Effector memory CD8-positive, alpha-beta T cell (primary cell): ENCODE measurements at regions not wholly inside any gene's neighbourhood (a gene's known extent, or its start where the extent isn't known, plus 50 kb on each side); places are given as distances from the start of the nearest gene placed in this dataset.

Experiments used
- ATAC-seq: fragments of 150-1000 bp; cut with Tn5 transposase; replicated peaks from 2 replicates; pipeline ENCODE4 v1.10.0; 2021; ENCODE audit warnings: mild to moderate bottlenecking, moderate library complexity
- DNase-seq, 3 experiments: peaks; one replicate each; pipeline ENCODE4 v3.0.0; 2021
- H3K27ac Mint-ChIP-seq, 2 donors: one replicate each; pipeline ENCODE4 v1.8.0; 2022; ENCODE audit warnings: mild to moderate bottlenecking in 2 of 2, mixed read lengths in 2 of 2, moderate library complexity in 2 of 2
- H3K27me3 Mint-ChIP-seq, 2 donors: one replicate each; pipeline ENCODE4 v1.8.0; 2022; ENCODE audit warnings: mixed read lengths in 2 of 2
- H3K36me3 Mint-ChIP-seq: one replicate; pipeline ENCODE4 v1.8.0; 2022; ENCODE audit warnings: mild to moderate bottlenecking, moderate library complexity, mixed read lengths; ENCODE audit not compliant: insufficient read depth
- H3K4me1 Mint-ChIP-seq, 2 donors: one replicate each; pipeline ENCODE4 v1.8.0; 2022; ENCODE audit warnings: low read depth in 2 of 2, mixed read lengths in 2 of 2
- H3K4me3 Mint-ChIP-seq, 2 donors: one replicate each; pipeline ENCODE4 v1.8.0; 2022; ENCODE audit warnings: mild to moderate bottlenecking in 2 of 2, mixed read lengths in 2 of 2, moderate library complexity in 2 of 2
- H3K9me3 Mint-ChIP-seq, 2 donors: one replicate each; pipeline ENCODE4 v1.8.0; 2022; ENCODE audit warnings: mixed read lengths in 2 of 2

DNA sequence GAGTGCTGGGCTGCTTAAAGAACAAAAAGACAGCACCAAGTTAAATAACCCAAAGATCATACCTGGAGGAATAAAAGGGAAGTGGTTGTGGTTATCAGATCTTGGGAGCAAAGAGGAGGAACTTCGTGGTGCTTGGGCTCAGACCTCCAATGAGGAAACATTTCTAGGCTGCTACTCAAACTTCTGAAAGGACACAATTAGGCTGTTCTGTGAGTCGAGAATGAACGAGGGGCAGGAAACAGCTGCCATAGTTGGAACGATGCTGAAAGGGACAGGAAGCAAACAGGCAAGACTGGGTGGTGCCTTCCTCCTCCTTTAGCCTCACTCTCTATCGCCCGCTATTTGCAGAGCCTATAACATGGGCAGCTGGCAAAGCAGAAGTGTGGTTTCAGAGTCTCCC is 276.3 kb upstream of the ARRDC4 start:
- DNase-seq = no peak
- Mint-ChIP-seq H3K4me3 (no peak overlapping the region), H3K9me3 (peaks cover 8 to 20% of the 10 kb centered on the region in 2 donors), H3K27me3 (no peaks in the 10 kb centered on the region), H3K36me3 (no peaks in the 10 kb centered on the region), H3K27ac (no peak overlapping the region), H3K4me1 (no peaks in the 10 kb centered on the region)
- ATAC-seq = no peak

DNA sequence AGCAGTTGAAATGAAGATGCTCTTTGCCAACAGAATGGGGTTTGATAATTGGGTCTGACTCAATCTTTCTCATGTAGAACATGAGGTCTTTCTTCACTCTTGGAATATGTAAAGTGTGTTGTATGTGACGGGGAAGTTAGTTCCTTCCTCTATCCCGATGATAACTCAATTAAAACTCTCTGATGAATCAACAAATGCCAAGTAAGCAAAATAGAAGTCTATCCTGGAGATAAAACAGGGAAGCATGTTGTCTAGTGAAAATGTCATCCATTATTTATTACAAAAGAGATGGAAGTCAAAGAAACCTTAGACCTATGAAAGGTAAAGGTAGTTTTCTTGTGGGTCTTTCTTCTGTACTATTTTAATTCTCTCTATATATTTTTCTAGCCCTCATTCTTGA is 274.2 kb upstream of the ARRDC4 start:
- ATAC-seq (no peak), DNase-seq (no peak)
- H3K9me3 Mint-ChIP-seq = peaks cover 7% of the 10 kb centered on the region in 2 donors
- H3K36me3 Mint-ChIP-seq = no peaks in the 10 kb centered on the region
- H3K4me3 Mint-ChIP-seq = no peak overlapping the region
- no peak overlapping the region for H3K27ac Mint-ChIP-seq
- H3K4me1 Mint-ChIP-seq = no peaks in the 10 kb centered on the region
- H3K27me3 Mint-ChIP-seq = no peaks in the 10 kb centered on the region

DNA sequence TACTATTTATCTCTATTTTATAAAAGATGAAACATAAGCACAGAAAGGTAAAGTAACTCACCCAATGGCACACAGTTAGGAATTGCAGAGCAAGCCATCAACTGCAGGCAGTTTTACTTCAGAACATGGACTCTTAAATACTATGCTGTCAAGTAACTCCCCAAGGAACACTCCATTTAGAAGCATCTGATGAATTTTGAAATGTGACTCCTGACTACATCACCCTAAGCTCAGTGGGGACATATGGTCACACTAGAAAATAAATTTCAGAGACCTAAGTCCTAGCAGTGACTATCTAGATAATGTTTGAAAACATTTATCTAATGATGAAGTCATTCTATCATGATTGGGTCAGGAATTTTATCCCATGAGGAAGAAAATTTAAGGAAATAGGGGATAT is 272.8 kb upstream of the ARRDC4 start:
- ATAC-seq (no peak), DNase-seq (no peak)
- no peaks in the 10 kb centered on the region for H3K4me1 Mint-ChIP-seq
- H3K27me3 Mint-ChIP-seq = no peaks in the 10 kb centered on the region
- no peaks in the 10 kb centered on the region for H3K36me3 Mint-ChIP-seq
- no peak overlapping the region for H3K27ac Mint-ChIP-seq
- no peak overlapping the region for H3K4me3 Mint-ChIP-seq
- H3K9me3 Mint-ChIP-seq = peaks cover 7% of the 10 kb centered on the region in 2 donors

DNA sequence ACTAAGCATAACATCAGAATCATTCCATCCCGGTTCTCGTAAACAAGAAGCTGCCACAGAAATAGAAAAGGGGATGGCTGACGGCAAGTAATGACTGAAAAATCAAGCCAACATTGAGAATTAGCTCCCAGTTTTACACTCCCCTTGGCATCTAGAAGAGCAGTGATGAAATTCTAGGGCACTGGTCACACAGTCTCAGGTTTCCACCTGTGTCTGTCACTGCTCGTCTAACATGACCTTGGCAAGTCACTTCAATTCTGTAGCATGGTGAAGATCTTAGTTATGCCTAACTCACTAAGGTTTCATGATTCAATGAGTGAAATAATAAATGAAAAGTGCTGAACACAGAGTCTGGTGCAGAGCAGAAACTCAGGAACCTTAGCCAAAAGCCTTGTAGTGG is 272.3 kb upstream of the ARRDC4 start:
- ATAC-seq (no peak), DNase-seq (no peak)
- Mint-ChIP-seq H3K27ac (no peak overlapping the region), H3K36me3 (no peaks in the 10 kb centered on the region), H3K9me3 (peaks cover 7% of the 10 kb centered on the region in 2 donors), H3K4me3 (no peak overlapping the region), H3K27me3 (no peaks in the 10 kb centered on the region), H3K4me1 (no peaks in the 10 kb centered on the region)

DNA sequence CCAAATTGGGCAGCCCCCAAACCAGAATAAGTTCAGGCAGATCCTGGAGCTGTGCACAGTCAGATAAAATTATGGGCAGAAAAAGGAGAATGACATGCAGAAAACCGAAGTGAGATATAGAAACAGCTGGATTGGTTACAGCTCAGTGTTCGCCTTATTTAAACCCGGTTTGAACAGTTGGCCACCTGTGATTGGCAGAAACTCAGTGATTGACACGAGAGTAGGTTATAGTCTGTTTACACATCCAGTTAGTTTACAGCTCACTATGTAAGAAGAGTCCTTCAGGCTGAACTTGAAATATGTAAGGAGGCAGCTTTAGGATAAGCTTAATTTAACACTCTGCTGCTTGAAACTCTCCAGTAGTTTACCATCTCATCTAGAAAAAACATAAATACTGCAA is 271.6 kb upstream of the ARRDC4 start:
- Mint-ChIP-seq H3K4me1 (no peaks in the 10 kb centered on the region), H3K9me3 (peaks cover 7% of the 10 kb centered on the region in 2 donors), H3K27me3 (no peaks in the 10 kb centered on the region), H3K27ac (no peak overlapping the region), H3K4me3 (no peak overlapping the region), H3K36me3 (no peaks in the 10 kb centered on the region)
- no peak for ATAC-seq
- DNase-seq = no peak

DNA sequence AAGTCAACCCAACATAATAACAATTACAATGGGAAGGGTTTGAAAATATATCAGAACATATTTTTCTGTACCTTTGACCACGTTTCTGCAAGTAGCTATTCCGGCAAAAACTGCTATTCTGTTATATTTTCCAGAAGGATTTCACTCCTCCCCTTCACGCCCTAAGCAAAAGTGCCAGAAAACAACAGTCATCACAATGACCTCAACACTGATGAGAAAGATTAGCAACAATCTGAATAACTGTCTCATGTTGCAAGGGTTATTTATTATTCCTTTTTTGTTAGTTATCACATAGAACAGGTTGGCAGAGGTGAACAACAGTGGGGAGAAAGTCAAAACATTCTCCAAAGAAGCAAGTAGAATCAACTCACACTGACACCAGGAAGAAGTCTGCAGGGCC is 269.4 kb upstream of the ARRDC4 start:
- no peak for ATAC-seq
- no peak for DNase-seq
- Mint-ChIP-seq H3K36me3 (no peaks in the 10 kb centered on the region), H3K27ac (no peak overlapping the region), H3K27me3 (no peaks in the 10 kb centered on the region), H3K9me3 (peaks cover 6 to 7% of the 10 kb centered on the region in 2 donors), H3K4me1 (no peaks in the 10 kb centered on the region), H3K4me3 (no peak overlapping the region)

DNA sequence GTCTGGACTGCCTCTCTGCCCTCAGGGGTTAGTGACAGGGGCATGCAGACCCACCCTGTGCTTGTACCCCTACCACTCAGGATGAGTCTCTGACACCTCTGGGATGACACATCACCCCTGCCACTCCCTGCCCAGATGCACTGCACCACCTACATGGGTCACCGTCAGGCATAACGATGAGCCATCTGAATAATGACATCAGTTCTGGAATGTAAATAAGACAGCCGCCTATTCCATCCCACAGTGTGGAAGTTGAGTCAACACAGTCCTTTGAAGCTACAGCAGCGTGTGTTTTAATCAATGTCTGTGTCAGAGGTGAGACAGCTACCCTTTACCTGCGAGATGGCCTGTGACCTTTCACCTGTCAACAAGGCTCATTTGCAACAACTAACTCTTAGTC is 268.7 kb upstream of the ARRDC4 start:
- peaks cover 3 to 6% of the 10 kb centered on the region in 2 donors for H3K9me3 Mint-ChIP-seq
- no peaks in the 10 kb centered on the region for H3K27me3 Mint-ChIP-seq
- DNase-seq (no peak), ATAC-seq (no peak)
- H3K4me3 Mint-ChIP-seq = no peak overlapping the region
- H3K4me1 Mint-ChIP-seq = no peaks in the 10 kb centered on the region
- no peak overlapping the region for H3K27ac Mint-ChIP-seq
- H3K36me3 Mint-ChIP-seq = no peaks in the 10 kb centered on the region

DNA sequence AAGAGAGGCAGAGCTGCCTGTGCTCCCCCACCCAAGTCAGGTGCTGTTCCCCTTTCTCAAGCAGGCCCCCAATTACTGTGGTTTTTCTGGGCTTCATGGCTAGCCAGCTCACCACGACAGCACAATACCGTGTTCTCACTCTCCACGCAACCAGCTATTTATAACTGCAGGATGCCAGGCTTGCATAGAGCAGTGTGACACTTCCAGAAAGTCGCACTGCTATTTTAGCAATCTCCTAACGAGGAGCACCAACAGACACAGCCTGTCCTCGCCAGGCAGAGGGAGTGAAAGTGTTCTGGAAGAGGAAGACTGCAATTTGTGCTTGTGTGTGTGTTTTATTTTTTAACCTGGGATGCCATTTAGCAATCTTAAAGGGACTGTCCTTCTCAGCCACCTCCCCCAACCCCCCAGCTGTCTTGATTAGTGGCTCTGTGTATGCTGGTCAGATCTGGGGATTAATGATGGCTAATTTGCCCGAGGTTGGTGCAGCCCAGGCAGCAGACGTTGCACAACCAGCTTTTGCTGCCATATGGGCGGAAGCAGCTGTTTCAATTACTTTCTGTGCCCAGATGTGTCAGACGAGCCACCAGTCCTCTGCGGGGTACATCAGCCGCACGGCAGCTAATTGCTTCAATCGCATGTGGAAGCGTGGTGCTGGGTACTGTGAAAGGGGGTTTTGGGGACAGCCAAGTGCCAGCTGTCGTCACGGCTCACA is 268.0 kb upstream of the ARRDC4 start:
- Mint-ChIP-seq H3K27ac (no peak overlapping the region), H3K4me1 (no peaks in the 10 kb centered on the region), H3K4me3 (no peak overlapping the region), H3K9me3 (peaks cover 5 to 10% of the 10 kb centered on the region in 2 donors), H3K36me3 (no peaks in the 10 kb centered on the region), H3K27me3 (no peaks in the 10 kb centered on the region)
- no peak for ATAC-seq
- DNase-seq = no peak

DNA sequence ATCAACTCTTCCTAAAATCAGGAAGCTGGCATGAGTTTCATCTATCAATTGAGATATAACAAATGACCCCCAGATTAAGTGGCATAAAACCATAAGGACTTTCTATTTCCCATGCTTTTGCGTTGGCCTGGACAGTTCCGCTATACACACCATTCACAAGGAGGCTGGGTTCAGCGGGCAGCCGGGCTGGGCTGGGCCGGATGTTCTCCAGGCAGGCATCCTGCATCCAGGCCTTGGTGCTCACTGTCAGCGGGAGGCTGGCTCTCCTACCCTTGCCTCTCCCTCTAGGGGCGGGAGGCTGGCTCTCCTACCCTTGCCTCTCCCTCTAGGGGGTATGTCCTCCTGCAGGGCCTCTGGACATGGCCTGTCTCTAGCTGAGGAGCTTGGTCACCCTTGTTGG is 266.0 kb upstream of the ARRDC4 start:
- DNase-seq = no peak
- no peaks in the 10 kb centered on the region for H3K4me1 Mint-ChIP-seq
- peaks cover 5 to 14% of the 10 kb centered on the region in 2 donors for H3K9me3 Mint-ChIP-seq
- H3K27me3 Mint-ChIP-seq = no peaks in the 10 kb centered on the region
- no peak overlapping the region for H3K27ac Mint-ChIP-seq
- no peak for ATAC-seq
- no peaks in the 10 kb centered on the region for H3K36me3 Mint-ChIP-seq
- H3K4me3 Mint-ChIP-seq = no peak overlapping the region

DNA sequence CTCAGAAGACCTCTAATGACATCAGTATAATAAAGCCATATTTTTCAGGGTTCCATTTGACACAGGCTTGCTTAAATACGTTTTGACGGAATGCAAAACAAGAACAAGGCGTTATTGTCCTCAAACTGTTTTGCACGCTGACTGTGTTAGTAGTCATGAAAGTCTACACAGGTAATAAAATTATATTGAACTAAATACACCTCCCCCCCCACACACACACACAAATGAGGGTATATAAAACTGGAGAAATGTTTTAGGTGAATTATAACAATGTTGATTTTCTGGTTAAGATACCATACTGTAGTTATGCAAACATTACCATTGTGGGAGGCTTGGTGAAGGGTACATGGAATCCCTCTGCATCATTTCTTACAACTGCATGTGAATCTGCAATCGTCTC is 257.1 kb upstream of the ARRDC4 start:
- Mint-ChIP-seq H3K4me1 (no peaks in the 10 kb centered on the region), H3K27ac (no peak overlapping the region), H3K36me3 (no peaks in the 10 kb centered on the region), H3K27me3 (no peaks in the 10 kb centered on the region), H3K9me3 (peaks cover 4 to 7% of the 10 kb centered on the region in 2 donors), H3K4me3 (no peak overlapping the region)
- DNase-seq (no peak), ATAC-seq (no peak)

DNA sequence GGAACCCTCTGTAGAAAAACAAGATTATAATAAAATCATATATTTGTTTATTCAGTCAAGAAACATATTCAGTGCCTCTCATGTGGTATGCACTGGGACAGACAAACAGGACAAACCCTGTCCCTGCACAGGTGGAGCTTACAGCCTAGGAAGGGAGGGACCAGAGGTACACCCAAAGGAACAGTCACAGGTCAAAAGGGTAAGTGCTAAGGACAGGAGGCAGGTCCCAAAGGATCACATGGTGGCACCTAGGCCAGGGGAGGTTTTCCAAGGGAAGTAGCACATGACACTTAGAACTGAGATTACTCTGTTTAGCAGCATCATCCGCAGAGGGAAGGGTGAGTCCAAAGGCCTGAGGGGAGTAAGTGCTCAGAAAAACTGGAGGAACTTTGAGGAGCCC is 254.4 kb upstream of the ARRDC4 start:
- DNase-seq (no peak), ATAC-seq (no peak)
- no peaks in the 10 kb centered on the region for H3K36me3 Mint-ChIP-seq
- H3K4me3 Mint-ChIP-seq = no peak overlapping the region
- H3K27ac Mint-ChIP-seq = no peak overlapping the region
- H3K4me1 Mint-ChIP-seq = no peaks in the 10 kb centered on the region
- H3K9me3 Mint-ChIP-seq = peaks cover 9 to 20% of the 10 kb centered on the region in 2 donors
- H3K27me3 Mint-ChIP-seq = no peaks in the 10 kb centered on the region

DNA sequence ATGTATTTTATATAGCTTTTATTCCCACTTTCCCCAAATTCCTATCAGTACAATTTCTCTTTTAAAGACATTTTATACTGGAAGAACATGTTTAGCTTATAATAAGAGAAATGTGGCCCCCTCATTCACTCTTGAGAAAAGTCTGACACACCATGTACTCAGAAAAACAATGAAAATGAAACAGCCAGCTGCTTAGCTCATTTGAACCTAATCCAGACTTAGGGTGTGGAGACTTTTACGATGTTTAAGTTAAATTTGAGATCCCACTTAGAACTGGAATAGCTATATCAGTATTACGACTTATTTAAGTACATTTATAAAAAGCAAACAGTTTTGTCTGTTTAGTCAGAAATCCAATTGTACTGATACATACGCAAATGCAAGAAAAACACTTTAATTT is 252.3 kb upstream of the ARRDC4 start:
- Mint-ChIP-seq H3K4me1 (no peaks in the 10 kb centered on the region), H3K27me3 (no peaks in the 10 kb centered on the region), H3K9me3 (peaks cover 11 to 25% of the 10 kb centered on the region in 2 donors), H3K27ac (no peak overlapping the region), H3K4me3 (no peak overlapping the region), H3K36me3 (no peaks in the 10 kb centered on the region)
- ATAC-seq = no peak
- DNase-seq = no peak

DNA sequence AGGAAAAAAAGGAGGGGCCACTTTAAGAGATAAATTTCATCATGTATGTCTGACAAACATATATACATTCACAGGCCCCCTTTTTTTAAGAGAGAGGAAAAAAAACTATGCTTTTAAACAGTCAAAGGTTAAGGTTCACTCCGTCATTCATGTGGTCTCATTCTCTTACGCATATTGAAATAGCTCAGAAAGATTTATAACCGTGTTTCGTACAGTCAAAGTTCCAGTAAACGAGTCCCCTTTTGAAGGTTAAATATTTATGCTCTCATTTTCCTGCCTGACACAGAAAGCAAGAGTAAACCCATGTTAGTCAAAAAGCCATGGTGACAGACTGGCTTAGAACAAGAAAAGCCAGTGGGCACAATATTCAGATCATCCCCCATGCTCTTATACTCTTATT is 248.0 kb upstream of the ARRDC4 start:
- H3K9me3 Mint-ChIP-seq = peaks cover 7 to 18% of the 10 kb centered on the region in 2 donors
- H3K4me3 Mint-ChIP-seq = no peak overlapping the region
- no peaks in the 10 kb centered on the region for H3K4me1 Mint-ChIP-seq
- DNase-seq (no peak), ATAC-seq (no peak)
- H3K27ac Mint-ChIP-seq = no peak overlapping the region
- no peaks in the 10 kb centered on the region for H3K36me3 Mint-ChIP-seq
- H3K27me3 Mint-ChIP-seq = no peaks in the 10 kb centered on the region

DNA sequence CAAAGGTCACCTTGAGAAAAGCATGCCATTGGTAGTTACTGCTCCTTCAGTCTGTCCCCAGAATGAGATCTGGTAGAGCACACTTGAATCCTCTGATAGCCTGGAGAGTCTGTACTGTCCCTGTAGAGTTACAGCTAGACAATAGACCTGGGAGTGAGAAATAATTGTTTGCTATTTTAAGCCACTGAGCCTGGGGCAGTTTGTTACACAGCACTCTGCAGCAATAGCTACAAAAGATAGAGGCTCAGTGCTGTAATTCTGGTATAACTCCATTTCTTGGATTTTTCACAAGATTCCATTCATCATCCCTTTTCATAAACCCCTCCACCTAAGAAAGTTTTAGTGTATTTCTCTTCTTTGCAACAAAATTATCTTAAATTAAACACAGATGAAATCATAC is 242.7 kb upstream of the ARRDC4 start:
- Mint-ChIP-seq H3K9me3 (peaks cover 4 to 12% of the 10 kb centered on the region in 2 donors), H3K36me3 (peaks cover 3% of the 10 kb centered on the region), H3K4me3 (no peak overlapping the region), H3K27ac (no peak overlapping the region), H3K4me1 (no peaks in the 10 kb centered on the region), H3K27me3 (no peaks in the 10 kb centered on the region)
- no peak for ATAC-seq
- DNase-seq = no peak

DNA sequence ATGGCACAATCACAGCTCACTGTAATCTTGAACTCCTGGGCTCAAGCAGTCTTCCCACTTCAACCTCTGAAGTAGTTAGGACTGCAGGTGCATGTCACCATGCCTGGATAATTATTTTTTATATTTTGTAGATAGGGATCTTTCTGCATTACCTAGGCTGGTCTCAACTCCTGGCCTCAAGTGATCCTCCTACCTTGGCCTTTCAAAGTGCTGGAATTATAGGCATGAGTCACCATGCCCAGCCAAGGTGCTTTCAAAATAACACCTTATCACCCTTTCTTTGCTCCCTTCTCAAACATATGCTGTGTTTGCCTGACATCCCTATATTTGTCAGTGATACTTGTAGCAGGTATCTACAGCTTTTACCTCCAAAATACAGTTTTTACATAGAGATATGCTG is 242.0 kb upstream of the ARRDC4 start:
- Mint-ChIP-seq H3K4me3 (no peak overlapping the region), H3K4me1 (no peaks in the 10 kb centered on the region), H3K27ac (no peak overlapping the region), H3K27me3 (no peaks in the 10 kb centered on the region), H3K9me3 (peaks cover 4 to 12% of the 10 kb centered on the region in 2 donors), H3K36me3 (peaks cover 3% of the 10 kb centered on the region)
- ATAC-seq (no peak), DNase-seq (no peak)
